ENCODE measurements at regions not wholly inside any gene's neighbourhood (a gene's known extent, or its start where the extent isn't known, plus 50 kb on each side); places are given as distances from the start of the nearest gene placed in this dataset.

DNA sequence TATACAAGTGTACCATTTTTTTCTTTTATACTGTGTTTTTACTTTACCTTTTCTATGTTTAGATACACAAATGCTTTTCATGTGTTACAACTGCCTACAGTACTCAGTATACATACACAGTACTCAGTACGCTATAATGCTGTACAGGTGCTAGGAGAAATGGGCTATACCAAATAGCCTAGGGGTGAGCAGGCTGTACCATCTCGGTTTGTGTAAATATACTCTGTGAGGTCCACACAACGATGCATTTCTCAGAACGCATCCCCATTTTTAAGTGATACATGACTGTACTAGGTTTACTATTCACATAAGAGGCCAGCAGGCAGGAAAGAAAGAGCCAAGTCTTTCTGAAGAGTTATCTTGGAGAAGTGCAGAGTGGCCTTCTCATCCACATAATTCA, 426.4 kb upstream of the MTPN start:
- intact Hi-C loops (cut with micrococcal nuclease): no loop called here

More for the DNA sequence above, 426.4 kb upstream of the MTPN start:
- no TSS peak for BruUV-seq (replicated peaks)
- ChIA-PET POLR2A (no interaction called here), CTCF (no interaction called here)
- Histone ChIP-seq H3K4me3 (replicated peaks in 1 of 3; ENCODE audit: insufficient read depth in 1 of 3, low read depth in 1 of 3, low read length in 3 of 3) (no peak overlapping the region), H3K27me3 (ENCODE audit: control insufficient read depth in 2 of 2, insufficient read depth in 2 of 2, low read length in 2 of 2) (no peaks in the 10 kb centered on the region), H3K4me1 (ENCODE audit: control insufficient read depth, extremely low read depth, insufficient read depth, low read length) (no peaks in the 10 kb centered on the region), H2AFZ (ENCODE audit: low read depth, low read length) (no peak overlapping the region), H3K9me1 (replicated peaks; ENCODE audit: control insufficient read depth, extremely low read depth, insufficient read depth, low read length) (no peaks in the 10 kb centered on the region), H3K9me3 (replicated peaks; ENCODE audit: control insufficient read depth, insufficient read depth, low read length) (no peaks in the 10 kb centered on the region), H3K27ac (ENCODE audit: insufficient read depth, low read depth, low read length) (no peak overlapping the region), H4K20me1 (replicated peaks; ENCODE audit: control insufficient read depth, extremely low read depth, insufficient read depth, low read length) (no peaks in the 10 kb centered on the region), H3K79me2 (ENCODE audit: control insufficient read depth, insufficient read depth, low read length) (no peaks in the 10 kb centered on the region), H3K4me2 (ENCODE audit: insufficient read depth, low read length) (no peak overlapping the region), H3K9ac (replicated peaks; ENCODE audit: extremely low read depth, insufficient read depth, low read length) (no peak overlapping the region), H3K36me3 (ENCODE audit: control insufficient read depth in 2 of 2, extremely low read depth in 1 of 2, insufficient read depth in 2 of 2, low read length in 2 of 2) (no peaks in the 10 kb centered on the region)
- DNase-seq (ENCODE audit: low read depth, low spot score) (no peak), FAIRE-seq (no peak)
- dilution Hi-C loops (cut with MboI; ENCODE audit: extremely low pct_ligation_motif_present, low sequenced_read_pairs): no loop called here
- TF ChIP-seq, protein P1, sequence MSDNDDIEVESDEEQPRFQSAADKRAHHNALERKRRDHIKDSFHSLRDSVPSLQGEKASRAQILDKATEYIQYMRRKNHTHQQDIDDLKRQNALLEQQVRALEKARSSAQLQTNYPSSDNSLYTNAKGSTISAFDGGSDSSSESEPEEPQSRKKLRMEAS (IDR thresholded peaks at IDR 0.05; ENCODE audit: insufficient read depth, insufficient read length): no peak
- TF ChIP-seq POLR2A (IDR thresholded peaks at IDR 0.05; ENCODE audit: low read depth, low read length): no peak
- TF ChIP-seq POLR2AphosphoS5 (IDR thresholded peaks at IDR 0.05; ENCODE audit: insufficient read depth, low read depth, low read length): no peak
- no peak for TF ChIP-seq GATA2 (IDR thresholded peaks at IDR 0.05; ENCODE audit: insufficient read depth, insufficient read length, low read depth, low read length)
- no peak for TF ChIP-seq EZH2 (IDR thresholded peaks at IDR 0.05; ENCODE audit: borderline replicate concordance, low read depth, low read length, severe bottlenecking)
- TF ChIP-seq, protein P2, sequence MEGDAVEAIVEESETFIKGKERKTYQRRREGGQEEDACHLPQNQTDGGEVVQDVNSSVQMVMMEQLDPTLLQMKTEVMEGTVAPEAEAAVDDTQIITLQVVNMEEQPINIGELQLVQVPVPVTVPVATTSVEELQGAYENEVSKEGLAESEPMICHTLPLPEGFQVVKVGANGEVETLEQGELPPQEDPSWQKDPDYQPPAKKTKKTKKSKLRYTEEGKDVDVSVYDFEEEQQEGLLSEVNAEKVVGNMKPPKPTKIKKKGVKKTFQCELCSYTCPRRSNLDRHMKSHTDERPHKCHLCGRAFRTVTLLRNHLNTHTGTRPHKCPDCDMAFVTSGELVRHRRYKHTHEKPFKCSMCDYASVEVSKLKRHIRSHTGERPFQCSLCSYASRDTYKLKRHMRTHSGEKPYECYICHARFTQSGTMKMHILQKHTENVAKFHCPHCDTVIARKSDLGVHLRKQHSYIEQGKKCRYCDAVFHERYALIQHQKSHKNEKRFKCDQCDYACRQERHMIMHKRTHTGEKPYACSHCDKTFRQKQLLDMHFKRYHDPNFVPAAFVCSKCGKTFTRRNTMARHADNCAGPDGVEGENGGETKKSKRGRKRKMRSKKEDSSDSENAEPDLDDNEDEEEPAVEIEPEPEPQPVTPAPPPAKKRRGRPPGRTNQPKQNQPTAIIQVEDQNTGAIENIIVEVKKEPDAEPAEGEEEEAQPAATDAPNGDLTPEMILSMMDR (IDR thresholded peaks at IDR 0.05; ENCODE audit: extremely low read depth in 1 of 2, insufficient read depth in 1 of 2, low read depth in 1 of 2, low read length in 2 of 2): no peak
- TF ChIP-seq JUN (IDR thresholded peaks at IDR 0.05; ENCODE audit: borderline replicate concordance, insufficient read depth, insufficient read length, low read depth): no peak
- TF ChIP-seq FOS (IDR thresholded peaks at IDR 0.05; ENCODE audit: borderline replicate concordance, insufficient read depth, low read length): no peak
- no peak for TF ChIP-seq MYC (IDR thresholded peaks at IDR 0.05; ENCODE audit: low read depth, low read length)

Data from endothelial cell of umbilical vein (primary cell).